Tibial artery (tissue), 4 donors: ENCODE measurements at regions not wholly inside any gene's neighbourhood (a gene's known extent, or its start where the extent isn't known, plus 50 kb on each side); places are given as distances from the start of the nearest gene placed in this dataset.

Experiments
- DNase-seq, 2 donors: peaks; one replicate each; pipeline ENCODE4 v3.0.0-alpha.2; 2019
- H3K27ac ChIP-seq, 2 donors: fragments of 200-600 bp; sonication (generic) in 1 of 2; 1 replicate in 1 of 2; 2 replicates in 1 of 2; pipeline ENCODE4 v1.5.1; 2018 to 2019; ENCODE audit warnings: mild to moderate bottlenecking in 1 of 2
- H3K27me3 ChIP-seq, 2 donors: fragments of 200-600 bp; sonication (generic) in 1 of 2; one replicate each; pipeline versions ENCODE4 v1.5.1 to v1.6.0; 2016 to 2019
- H3K36me3 ChIP-seq, 3 donors: fragments of 200-600 bp; sonication (generic) in 2 of 3; one replicate each; pipeline ENCODE4 v1.5.1; 2016 to 2019; ENCODE audit warnings: mild to moderate bottlenecking in 2 of 3
- H3K4me1 ChIP-seq, 4 donors: fragments of 200-600 bp; sonication (generic) in 2 of 4; 1 replicate in 3 of 4; 2 replicates in 1 of 4; pipeline ENCODE4 v1.5.1; 2016 to 2019
- H3K4me3 ChIP-seq, 2 donors: fragments of 200-600 bp; sonication (generic) in 1 of 2; 1 replicate in 1 of 2; 2 replicates in 1 of 2; pipeline ENCODE4 v1.5.1; 2018 to 2019; ENCODE audit warnings: mild to moderate bottlenecking in 2 of 2
- H3K9me3 ChIP-seq, 3 donors: fragments of 200-600 bp; sonication (generic) in 1 of 3; one replicate each; pipeline ENCODE4 v1.5.1; 2016 to 2019
- intact Hi-C: fragments of 100-400 bp; cut with DNase I; formaldehyde crosslinking; loops from one replicate; pipeline ENCODE4 v1.15.0; 2023; ENCODE audit warnings: low total_unique reads
- TF ChIP-seq, protein P1 (sequence below), 2 experiments: fragments of 200-600 bp in 1 of 2; fragments of 450-650 bp in 1 of 2; IDR thresholded peaks; one replicate each; pipeline ENCODE4 v1.5.1; 2017 to 2019; ENCODE audit warnings: antibody characterized with exemption in 2 of 2, mild to moderate bottlenecking in 1 of 2, moderate library complexity in 1 of 2

- no peak overlapping the region for H3K4me3 ChIP-seq
- no peaks in the 10 kb centered on the region for H3K27me3 ChIP-seq
- H3K4me1 ChIP-seq: no peaks in the 10 kb centered on the region
- no peaks in the 10 kb centered on the region for H3K9me3 ChIP-seq
- no peak for DNase-seq
- no peak overlapping the region for H3K27ac ChIP-seq
- intact Hi-C loops: no loop called here
- TF ChIP-seq, protein P1, sequence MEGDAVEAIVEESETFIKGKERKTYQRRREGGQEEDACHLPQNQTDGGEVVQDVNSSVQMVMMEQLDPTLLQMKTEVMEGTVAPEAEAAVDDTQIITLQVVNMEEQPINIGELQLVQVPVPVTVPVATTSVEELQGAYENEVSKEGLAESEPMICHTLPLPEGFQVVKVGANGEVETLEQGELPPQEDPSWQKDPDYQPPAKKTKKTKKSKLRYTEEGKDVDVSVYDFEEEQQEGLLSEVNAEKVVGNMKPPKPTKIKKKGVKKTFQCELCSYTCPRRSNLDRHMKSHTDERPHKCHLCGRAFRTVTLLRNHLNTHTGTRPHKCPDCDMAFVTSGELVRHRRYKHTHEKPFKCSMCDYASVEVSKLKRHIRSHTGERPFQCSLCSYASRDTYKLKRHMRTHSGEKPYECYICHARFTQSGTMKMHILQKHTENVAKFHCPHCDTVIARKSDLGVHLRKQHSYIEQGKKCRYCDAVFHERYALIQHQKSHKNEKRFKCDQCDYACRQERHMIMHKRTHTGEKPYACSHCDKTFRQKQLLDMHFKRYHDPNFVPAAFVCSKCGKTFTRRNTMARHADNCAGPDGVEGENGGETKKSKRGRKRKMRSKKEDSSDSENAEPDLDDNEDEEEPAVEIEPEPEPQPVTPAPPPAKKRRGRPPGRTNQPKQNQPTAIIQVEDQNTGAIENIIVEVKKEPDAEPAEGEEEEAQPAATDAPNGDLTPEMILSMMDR (IDR thresholded peaks at IDR 0.05): no peak
- H3K36me3 ChIP-seq: no peaks in the 10 kb centered on the region
These were observed 169.2 kb downstream of the TMA16 start for GRCh38 chr4:163663454-163664225.

DNA sequence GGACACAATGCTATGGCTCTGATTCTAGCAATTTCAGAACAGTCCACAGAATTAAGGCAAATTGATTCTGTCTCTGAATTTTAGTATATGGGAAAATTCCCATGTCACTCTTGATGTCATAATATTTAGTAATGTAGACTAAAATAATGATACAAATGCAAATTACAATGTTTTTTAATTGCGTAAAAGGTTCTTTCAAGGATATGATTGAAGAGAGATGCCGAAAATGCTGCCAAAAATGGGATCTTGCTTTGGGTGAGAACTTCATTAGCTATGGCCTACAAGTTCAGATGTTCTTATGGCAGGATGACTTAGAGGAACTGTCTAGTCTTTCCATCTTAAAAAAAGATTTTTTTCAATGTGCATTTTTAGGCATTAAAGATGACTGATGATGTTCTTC, 170.6 kb downstream of the TMA16 start:
- Histone ChIP-seq H3K27ac (no peak overlapping the region), H3K9me3 (no peaks in the 10 kb centered on the region), H3K4me3 (no peak overlapping the region), H3K4me1 (no peaks in the 10 kb centered on the region), H3K27me3 (no peaks in the 10 kb centered on the region), H3K36me3 (no peaks in the 10 kb centered on the region)
- TF ChIP-seq, protein P1 (IDR thresholded peaks at IDR 0.05): no peak
- intact Hi-C loops: no loop called here
- DNase-seq: no peak

- no peak for DNase-seq
- no peak overlapping the region for H3K27ac ChIP-seq
- no peaks in the 10 kb centered on the region for H3K9me3 ChIP-seq
- TF ChIP-seq, protein P1 (IDR thresholded peaks at IDR 0.05): no peak
- intact Hi-C loops: no loop called here
- no peaks in the 10 kb centered on the region for H3K4me1 ChIP-seq
- no peaks in the 10 kb centered on the region for H3K36me3 ChIP-seq
- H3K27me3 ChIP-seq: no peaks in the 10 kb centered on the region
- H3K4me3 ChIP-seq: no peak overlapping the region
These were observed 171.2 kb downstream of the TMA16 start for GRCh38 chr4:163665521-163666331.

DNA sequence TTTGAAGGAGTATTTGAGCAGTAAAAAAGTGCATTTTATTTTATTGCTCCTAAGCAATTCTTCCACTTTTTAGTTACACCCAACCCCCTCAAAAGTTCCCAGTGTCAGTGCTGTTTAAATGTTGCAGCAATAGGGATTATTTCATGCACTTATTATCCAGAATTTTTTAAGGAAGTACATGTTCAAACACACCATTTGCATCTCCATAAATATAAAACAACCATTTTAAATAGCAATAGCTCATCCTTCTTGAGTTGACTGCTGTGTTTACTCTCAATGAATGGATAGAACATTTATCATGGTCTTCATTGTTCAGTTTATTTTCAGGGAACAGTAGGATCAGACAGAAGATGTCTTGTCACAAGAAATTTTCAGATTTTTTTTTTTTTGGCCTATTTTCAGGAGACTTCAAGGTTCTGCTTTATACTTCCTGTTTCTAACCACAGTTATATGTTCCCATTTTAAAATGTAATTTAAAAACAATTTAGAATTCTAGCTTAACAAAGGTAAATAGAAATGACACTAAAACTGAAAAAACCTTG, 171.9 kb downstream of the TMA16 start:
- TF ChIP-seq, protein P1 (IDR thresholded peaks at IDR 0.05): no peak
- intact Hi-C loops: no loop called here
- Histone ChIP-seq H3K27ac (no peak overlapping the region), H3K36me3 (no peaks in the 10 kb centered on the region), H3K4me1 (no peaks in the 10 kb centered on the region), H3K9me3 (no peaks in the 10 kb centered on the region), H3K27me3 (no peaks in the 10 kb centered on the region), H3K4me3 (no peak overlapping the region)
- DNase-seq: no peak

- DNase-seq: no peak
- H3K36me3 ChIP-seq: no peaks in the 10 kb centered on the region
These were observed 178.3 kb downstream of the TMA16 start for GRCh38 chr4:163672751-163673150.

More at GRCh38 chr4:163672751-163673150, 178.3 kb downstream of the TMA16 start:
- Histone ChIP-seq H3K4me3 (no peak overlapping the region), H3K27ac (no peak overlapping the region), H3K27me3 (no peaks in the 10 kb centered on the region), H3K9me3 (no peaks in the 10 kb centered on the region), H3K4me1 (no peaks in the 10 kb centered on the region)
- intact Hi-C loops: no loop called here
- TF ChIP-seq, protein P1 (IDR thresholded peaks at IDR 0.05): no peak
